ENCODE measurements at regions not wholly inside any gene's neighbourhood (a gene's known extent, or its start where the extent isn't known, plus 50 kb on each side); places are given as distances from the start of the nearest gene placed in this dataset.

DNA sequence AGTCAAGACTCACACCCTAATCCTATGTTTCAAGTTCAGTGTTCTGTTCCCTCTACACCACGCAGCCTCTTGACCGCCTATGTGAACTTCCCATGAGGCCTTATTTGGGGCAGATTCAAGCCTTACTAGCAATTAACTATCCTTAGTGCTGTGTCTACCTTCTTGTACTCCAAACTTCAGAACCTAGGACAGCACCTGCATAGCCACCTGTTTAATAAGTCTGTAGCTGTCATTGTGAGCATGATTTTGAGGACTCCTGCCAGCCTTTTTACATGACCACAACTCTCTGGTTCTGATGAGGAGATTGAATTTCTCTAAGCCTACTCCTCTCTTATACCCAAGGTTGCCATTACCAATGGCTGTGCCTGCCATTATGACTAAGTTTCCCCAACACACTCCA lies 50.8 kb upstream of the PCSK1 start:
- H3K4me3 ChIP-seq (ENCODE audit: low read length, poor library complexity, severe bottlenecking) = no peak overlapping the region
- no peak overlapping the region for H3K9ac ChIP-seq (ENCODE audit: low read depth, low read length, poor library complexity, severe bottlenecking)
- 0 out of 2 replicates have a peak, but pooled peaks cover 3% of the 10 kb centered on the region for H3K9me2 ChIP-seq (replicated peaks; ENCODE audit: low read depth, low read length)
- H4K20me1 ChIP-seq (ENCODE audit: insufficient read depth, low read length, poor library complexity, severe bottlenecking) = no peaks in the 10 kb centered on the region
- no peaks in the 10 kb centered on the region for H3K4me1 ChIP-seq (ENCODE audit: insufficient read depth, low read length, poor library complexity, severe bottlenecking)
- TF ChIP-seq, protein P1, sequence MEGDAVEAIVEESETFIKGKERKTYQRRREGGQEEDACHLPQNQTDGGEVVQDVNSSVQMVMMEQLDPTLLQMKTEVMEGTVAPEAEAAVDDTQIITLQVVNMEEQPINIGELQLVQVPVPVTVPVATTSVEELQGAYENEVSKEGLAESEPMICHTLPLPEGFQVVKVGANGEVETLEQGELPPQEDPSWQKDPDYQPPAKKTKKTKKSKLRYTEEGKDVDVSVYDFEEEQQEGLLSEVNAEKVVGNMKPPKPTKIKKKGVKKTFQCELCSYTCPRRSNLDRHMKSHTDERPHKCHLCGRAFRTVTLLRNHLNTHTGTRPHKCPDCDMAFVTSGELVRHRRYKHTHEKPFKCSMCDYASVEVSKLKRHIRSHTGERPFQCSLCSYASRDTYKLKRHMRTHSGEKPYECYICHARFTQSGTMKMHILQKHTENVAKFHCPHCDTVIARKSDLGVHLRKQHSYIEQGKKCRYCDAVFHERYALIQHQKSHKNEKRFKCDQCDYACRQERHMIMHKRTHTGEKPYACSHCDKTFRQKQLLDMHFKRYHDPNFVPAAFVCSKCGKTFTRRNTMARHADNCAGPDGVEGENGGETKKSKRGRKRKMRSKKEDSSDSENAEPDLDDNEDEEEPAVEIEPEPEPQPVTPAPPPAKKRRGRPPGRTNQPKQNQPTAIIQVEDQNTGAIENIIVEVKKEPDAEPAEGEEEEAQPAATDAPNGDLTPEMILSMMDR (conservative IDR thresholded peaks at IDR 0.05; ENCODE audit: low read length) = no peak
- TF ChIP-seq EZH2phosphoT487 (IDR thresholded peaks at IDR 0.05; ENCODE audit: borderline replicate concordance) = no peak
- H3K27me3 ChIP-seq (ENCODE audit: insufficient read depth, low read length, poor library complexity, severe bottlenecking) = no peaks in the 10 kb centered on the region
- no peaks in the 10 kb centered on the region for H3K36me3 ChIP-seq (ENCODE audit: insufficient read depth, low read length)
- H3K79me2 ChIP-seq (ENCODE audit: insufficient read depth, low read length) = no peaks in the 10 kb centered on the region
- no peak overlapping the region for H3K4me2 ChIP-seq (ENCODE audit: low read depth, low read length, poor library complexity, severe bottlenecking)
- H3K9me3 ChIP-seq (ENCODE audit: insufficient read depth, low read depth, low read length) = no peaks in the 10 kb centered on the region
- H2AFZ ChIP-seq (ENCODE audit: low read length) = no peak overlapping the region
- H3F3A ChIP-seq (ENCODE audit: low read depth) = no peaks in the 10 kb centered on the region

GRCh38 chr5:96487859-96488258 lies 54.8 kb upstream of the PCSK1 start:
- H3F3A ChIP-seq (ENCODE audit: low read depth) = no peaks in the 10 kb centered on the region
- no peaks in the 10 kb centered on the region for H4K20me1 ChIP-seq (ENCODE audit: insufficient read depth, low read length, poor library complexity, severe bottlenecking)
- H3K4me1 ChIP-seq (ENCODE audit: insufficient read depth, low read length, poor library complexity, severe bottlenecking) = no peaks in the 10 kb centered on the region
- no peak overlapping the region for H3K4me3 ChIP-seq (ENCODE audit: low read length, poor library complexity, severe bottlenecking)
- no peak overlapping the region for H3K9ac ChIP-seq (ENCODE audit: low read depth, low read length, poor library complexity, severe bottlenecking)
- no peaks in the 10 kb centered on the region for H3K27me3 ChIP-seq (ENCODE audit: insufficient read depth, low read length, poor library complexity, severe bottlenecking)
- H3K9me2 ChIP-seq (replicated peaks; ENCODE audit: low read depth, low read length) = no peaks in the 10 kb centered on the region
- H3K9me3 ChIP-seq (ENCODE audit: insufficient read depth, low read depth, low read length) = no peaks in the 10 kb centered on the region
- no peak overlapping the region for H2AFZ ChIP-seq (ENCODE audit: low read length)
- H3K36me3 ChIP-seq (ENCODE audit: insufficient read depth, low read length) = no peaks in the 10 kb centered on the region
- no peak overlapping the region for H3K4me2 ChIP-seq (ENCODE audit: low read depth, low read length, poor library complexity, severe bottlenecking)
- no peak for TF ChIP-seq EZH2phosphoT487 (IDR thresholded peaks at IDR 0.05; ENCODE audit: borderline replicate concordance)
- TF ChIP-seq, protein P1 (conservative IDR thresholded peaks at IDR 0.05; ENCODE audit: low read length) = no peak
- H3K79me2 ChIP-seq (ENCODE audit: insufficient read depth, low read length) = no peaks in the 10 kb centered on the region

DNA sequence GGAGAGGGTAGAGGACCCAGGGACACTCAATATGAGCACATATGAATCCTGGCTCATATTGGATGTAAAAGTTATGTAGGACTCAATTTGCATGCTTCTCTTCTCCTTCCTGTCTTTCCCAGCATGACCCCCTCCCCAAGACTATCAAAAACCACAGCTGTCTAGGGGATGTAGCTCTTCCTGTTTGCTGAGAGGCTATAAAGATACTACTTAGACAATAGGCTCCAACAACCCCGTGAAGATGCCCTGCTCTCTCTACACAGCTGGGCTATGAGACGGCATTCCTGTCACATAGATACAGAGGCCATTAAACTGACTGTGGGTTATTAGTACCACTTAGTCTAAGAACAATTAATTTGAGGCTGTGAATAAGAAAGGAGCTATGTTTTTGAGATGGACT lies 56.5 kb upstream of the PCSK1 start:
- Histone ChIP-seq H3F3A (ENCODE audit: low read depth) (no peaks in the 10 kb centered on the region), H3K4me2 (ENCODE audit: low read depth, low read length, poor library complexity, severe bottlenecking) (no peak overlapping the region), H3K9ac (ENCODE audit: low read depth, low read length, poor library complexity, severe bottlenecking) (no peak overlapping the region), H3K4me1 (ENCODE audit: insufficient read depth, low read length, poor library complexity, severe bottlenecking) (no peaks in the 10 kb centered on the region), H2AFZ (ENCODE audit: low read length) (no peak overlapping the region), H3K4me3 (ENCODE audit: low read length, poor library complexity, severe bottlenecking) (no peak overlapping the region), H3K79me2 (ENCODE audit: insufficient read depth, low read length) (no peaks in the 10 kb centered on the region), H3K27me3 (ENCODE audit: insufficient read depth, low read length, poor library complexity, severe bottlenecking) (no peaks in the 10 kb centered on the region), H4K20me1 (ENCODE audit: insufficient read depth, low read length, poor library complexity, severe bottlenecking) (no peaks in the 10 kb centered on the region), H3K9me3 (ENCODE audit: insufficient read depth, low read depth, low read length) (no peaks in the 10 kb centered on the region), H3K36me3 (ENCODE audit: insufficient read depth, low read length) (no peaks in the 10 kb centered on the region), H3K9me2 (replicated peaks; ENCODE audit: low read depth, low read length) (no peaks in the 10 kb centered on the region)
- TF ChIP-seq, protein P1 (conservative IDR thresholded peaks at IDR 0.05; ENCODE audit: low read length) = no peak
- TF ChIP-seq EZH2phosphoT487 (IDR thresholded peaks at IDR 0.05; ENCODE audit: borderline replicate concordance) = no peak

All from Loucy (cell line).